NB4 (cell line): ENCODE measurements at regions not wholly inside any gene's neighbourhood (a gene's known extent, or its start where the extent isn't known, plus 50 kb on each side); places are given as distances from the start of the nearest gene placed in this dataset.

ENCODE experiments used
- DNase-seq: peaks from one replicate; pipeline ENCODE4 v3.0.0; 2010; ENCODE audit warnings: low read depth
- H3K4me3 ChIP-seq: one replicate; pipeline ENCODE4 v1.5.1; 2011; ENCODE audit warnings: mild to moderate bottlenecking, low read depth, low read length, moderate library complexity
- CTCF ChIP-seq: IDR thresholded peaks from one replicate; pipeline ENCODE4 v1.5.1; 2012; ENCODE audit warnings: low read depth, low read length
- MAX ChIP-seq: IDR thresholded peaks from 2 replicates; pipeline ENCODE4 v1.6.1; 2011; ENCODE audit warnings: low read depth, low read length
- MYC ChIP-seq: IDR thresholded peaks from 2 replicates; pipeline ENCODE4 v1.6.1; 2011; ENCODE audit warnings: low read depth, low read length
- POLR2A ChIP-seq: IDR thresholded peaks from 2 replicates; pipeline ENCODE4 v1.6.1; 2011; ENCODE audit warnings: mild to moderate bottlenecking; ENCODE audit not compliant: insufficient read length; ENCODE audit errors: extremely low read depth

DNA sequence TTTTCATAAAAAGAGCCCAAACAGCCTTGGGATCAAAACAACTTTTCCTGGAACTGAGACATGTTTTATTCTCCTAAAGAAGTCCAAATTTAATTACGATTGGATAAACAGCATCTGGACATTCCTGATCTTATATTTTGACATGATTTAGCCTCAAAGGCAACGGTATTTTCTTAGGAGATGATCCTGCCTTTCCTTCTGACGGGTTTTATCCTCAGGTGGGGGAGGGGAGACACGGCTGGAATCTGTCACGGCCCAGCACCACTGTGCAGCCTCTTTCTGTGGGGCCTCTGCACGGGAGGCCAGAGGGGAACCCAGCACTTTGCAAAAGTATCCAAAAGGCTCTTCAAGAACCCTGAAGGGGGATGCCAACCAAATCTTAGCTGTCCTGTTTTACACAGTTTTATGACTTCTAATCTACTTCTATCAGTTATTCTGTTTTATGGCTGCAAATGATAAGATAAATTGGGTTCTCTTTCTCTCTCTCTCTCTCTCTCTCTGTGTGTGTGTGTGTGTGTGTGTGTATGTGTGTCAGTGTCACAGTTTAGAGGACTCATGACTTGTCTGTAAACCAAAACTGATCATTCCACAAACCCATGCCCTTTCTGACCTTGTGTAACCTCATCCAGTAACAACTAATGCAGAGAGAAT, 321.1 kb upstream of the NPVF start:
- no peak overlapping the region for H3K4me3 ChIP-seq
- DNase-seq, result no peak
- TF ChIP-seq CTCF (no peak), MAX (no peak), MYC (no peak), POLR2A (no peak)

- no peak overlapping the region for H3K4me3 ChIP-seq
- TF ChIP-seq POLR2A, result no peak
- no peak for TF ChIP-seq MYC
- no peak for TF ChIP-seq CTCF
- TF ChIP-seq MAX, result no peak
- no peak for DNase-seq
Observed at GRCh38 chr7:25550149-25550548, 321.9 kb upstream of the NPVF start.

GRCh38 chr7:25552998-25553397, 324.7 kb upstream of the NPVF start:
- no peak for DNase-seq
- TF ChIP-seq MYC (no peak), POLR2A (no peak), MAX (no peak), CTCF (no peak)
- no peak overlapping the region for H3K4me3 ChIP-seq

DNA sequence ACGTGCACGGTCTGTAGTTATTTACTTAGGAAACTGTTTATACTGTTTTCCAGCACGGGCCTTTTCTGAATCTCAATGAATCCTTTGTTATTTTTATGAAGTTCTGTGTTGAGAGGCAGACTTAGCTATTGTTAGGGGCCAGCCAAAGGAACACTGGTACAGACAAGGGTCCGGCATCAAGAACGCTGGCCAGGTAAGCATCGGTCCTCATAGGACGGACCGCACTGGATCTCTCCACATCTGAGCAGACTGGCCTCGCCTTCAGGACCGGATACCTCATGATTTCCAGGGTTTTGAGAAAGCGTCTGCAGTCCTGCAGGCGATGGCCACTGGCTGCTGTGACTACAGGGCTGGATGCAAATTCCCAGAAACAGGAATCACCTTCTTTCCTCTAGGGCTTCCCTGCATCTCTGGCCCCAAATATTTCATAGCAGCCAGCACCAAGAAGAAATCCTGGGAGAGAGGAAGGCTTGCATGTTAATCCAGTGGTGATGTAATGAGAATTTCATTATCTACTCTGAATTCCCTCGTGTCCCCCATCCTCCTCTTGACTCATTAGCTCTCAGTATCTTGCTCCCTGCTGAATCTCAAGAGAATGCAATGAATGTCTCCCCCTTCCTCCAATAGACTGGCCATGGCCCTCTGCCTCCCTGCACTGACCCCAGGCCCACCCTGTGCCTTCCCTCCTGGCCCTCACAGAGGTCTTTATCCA, 325.4 kb upstream of the NPVF start:
- TF ChIP-seq CTCF (no peak), POLR2A (no peak), MYC (no peak), MAX (no peak)
- no peak overlapping the region for H3K4me3 ChIP-seq
- DNase-seq, result no peak

DNA sequence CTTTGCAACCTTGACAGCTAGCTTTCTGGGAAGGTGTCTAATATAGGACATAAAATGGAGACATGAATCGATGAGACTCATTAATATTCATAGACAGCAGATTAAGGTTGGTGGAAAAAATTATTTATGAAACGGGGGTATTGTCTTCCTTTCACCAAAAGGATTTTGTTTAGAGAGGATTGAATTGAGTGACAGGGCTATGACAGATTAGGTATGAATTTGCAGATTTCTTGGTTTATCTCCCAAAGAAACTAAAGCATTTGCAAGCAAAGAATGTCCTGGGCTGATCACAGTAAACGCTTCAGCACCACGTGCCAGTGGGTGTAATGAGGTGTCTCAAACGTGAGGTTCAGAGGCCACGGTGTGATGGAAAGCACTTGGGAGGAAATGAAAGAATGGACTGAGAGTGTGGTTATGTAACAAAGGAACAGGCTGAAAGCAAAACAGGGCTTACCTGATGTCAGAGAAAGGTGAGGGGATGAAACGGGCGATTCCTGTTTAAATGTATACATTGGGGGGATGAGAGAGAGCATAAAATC, 329.2 kb upstream of the NPVF start:
- TF ChIP-seq CTCF, result no peak
- no peak for TF ChIP-seq MYC
- TF ChIP-seq MAX, result no peak
- TF ChIP-seq POLR2A, result no peak
- no peak for DNase-seq
- H3K4me3 ChIP-seq, result no peak overlapping the region
